Esophagus squamous epithelium (tissue), 4 donors: ENCODE measurements at regions not wholly inside any gene's neighbourhood (a gene's known extent, or its start where the extent isn't known, plus 50 kb on each side); places are given as distances from the start of the nearest gene placed in this dataset.
"Not testable (repeated sequence)": the region's sequence is repeated elsewhere in the genome, so short reads cannot be mapped to it uniquely, and the experiment has no call there.

Source experiments
- POLR2A ChIP-seq, 4 donors: fragments of 450-650 bp; IDR thresholded peaks; one replicate each; pipeline ENCODE4 v1.6.1; 2017; ENCODE audit warnings: antibody characterized with exemption in 4 of 4, mild to moderate bottlenecking in 4 of 4, moderate library complexity in 3 of 4
- TF ChIP-seq, protein P1 (sequence below), 6 experiments: fragments of 450-650 bp in 4 of 6; fragments of 200-600 bp in 2 of 6; sonication (generic) in 2 of 6; IDR thresholded peaks; one replicate each; pipeline ENCODE4 v1.5.1; 2016 to 2019; ENCODE audit warnings: antibody characterized with exemption in 6 of 6, mild to moderate bottlenecking in 4 of 6, moderate library complexity in 4 of 6

DNA sequence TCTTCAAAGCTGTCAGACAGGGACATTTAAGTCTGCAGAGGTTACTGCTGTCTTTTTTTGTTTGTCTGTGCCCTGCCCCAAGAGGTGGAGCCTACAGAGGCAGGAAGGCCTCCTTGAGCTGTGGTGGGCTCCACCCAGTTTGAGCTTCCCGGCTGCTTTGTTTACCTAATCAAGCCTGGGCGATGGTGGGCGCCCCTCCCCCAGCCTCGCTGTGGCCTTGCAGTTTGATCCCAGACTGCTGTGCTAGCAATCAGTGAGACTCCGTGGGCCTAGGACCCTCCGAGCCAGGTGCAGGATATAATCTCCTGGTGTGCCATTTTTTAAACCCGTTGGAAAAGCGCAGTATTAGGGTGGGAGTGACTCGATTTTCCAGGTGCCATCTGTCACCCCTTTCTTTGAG, 918.7 kb upstream of the MAN1A1 start:
- TF ChIP-seq, protein P1, sequence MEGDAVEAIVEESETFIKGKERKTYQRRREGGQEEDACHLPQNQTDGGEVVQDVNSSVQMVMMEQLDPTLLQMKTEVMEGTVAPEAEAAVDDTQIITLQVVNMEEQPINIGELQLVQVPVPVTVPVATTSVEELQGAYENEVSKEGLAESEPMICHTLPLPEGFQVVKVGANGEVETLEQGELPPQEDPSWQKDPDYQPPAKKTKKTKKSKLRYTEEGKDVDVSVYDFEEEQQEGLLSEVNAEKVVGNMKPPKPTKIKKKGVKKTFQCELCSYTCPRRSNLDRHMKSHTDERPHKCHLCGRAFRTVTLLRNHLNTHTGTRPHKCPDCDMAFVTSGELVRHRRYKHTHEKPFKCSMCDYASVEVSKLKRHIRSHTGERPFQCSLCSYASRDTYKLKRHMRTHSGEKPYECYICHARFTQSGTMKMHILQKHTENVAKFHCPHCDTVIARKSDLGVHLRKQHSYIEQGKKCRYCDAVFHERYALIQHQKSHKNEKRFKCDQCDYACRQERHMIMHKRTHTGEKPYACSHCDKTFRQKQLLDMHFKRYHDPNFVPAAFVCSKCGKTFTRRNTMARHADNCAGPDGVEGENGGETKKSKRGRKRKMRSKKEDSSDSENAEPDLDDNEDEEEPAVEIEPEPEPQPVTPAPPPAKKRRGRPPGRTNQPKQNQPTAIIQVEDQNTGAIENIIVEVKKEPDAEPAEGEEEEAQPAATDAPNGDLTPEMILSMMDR (IDR thresholded peaks at IDR 0.05): not testable (repeated sequence)
- not testable (repeated sequence) for TF ChIP-seq POLR2A (IDR thresholded peaks at IDR 0.05)
